CD4-positive, alpha-beta T cell treated with Interleukin-21 for 1 hour (primary cell): ENCODE measurements at regions not wholly inside any gene's neighbourhood (a gene's known extent, or its start where the extent isn't known, plus 50 kb on each side); places are given as distances from the start of the nearest gene placed in this dataset.
"Not testable (repeated sequence)": the region's sequence is repeated elsewhere in the genome, so short reads cannot be mapped to it uniquely, and the experiment has no call there.

ENCODE experiments used
- DNase-seq: peaks from one replicate; pipeline ENCODE4 v3.0.0-alpha.2; 2020

- no peak for DNase-seq
Observed at GRCh38 chr3:174462916-174463315, 396.2 kb upstream of the NAALADL2 start.

- no peak for DNase-seq
Observed at GRCh38 chr3:174465177-174465576, 394.0 kb upstream of the NAALADL2 start.

GRCh38 chr3:174466471-174467054 lies 392.6 kb upstream of the NAALADL2 start:
- no peak for DNase-seq

- no peak for DNase-seq
Observed at GRCh38 chr3:174477491-174477890, 381.6 kb upstream of the NAALADL2 start.

- no peak for DNase-seq
Observed at GRCh38 chr3:174480767-174481166, 378.4 kb upstream of the NAALADL2 start.

GRCh38 chr3:174482541-174482940 lies 376.6 kb upstream of the NAALADL2 start:
- no peak for DNase-seq

- no peak for DNase-seq
Observed at GRCh38 chr3:174483254-174483653, 375.9 kb upstream of the NAALADL2 start.

GRCh38 chr3:174483856-174484255 lies 375.3 kb upstream of the NAALADL2 start:
- not testable (repeated sequence) for DNase-seq

- no peak for DNase-seq
Observed at GRCh38 chr3:174488527-174488926, 370.6 kb upstream of the NAALADL2 start.

- no peak for DNase-seq
Observed at GRCh38 chr3:174495311-174495710, 363.8 kb upstream of the NAALADL2 start.

GRCh38 chr3:174495928-174496327 lies 363.2 kb upstream of the NAALADL2 start:
- no peak for DNase-seq

- no peak for DNase-seq
Observed at GRCh38 chr3:174498638-174499037, 360.5 kb upstream of the NAALADL2 start.

- no peak for DNase-seq
Observed at GRCh38 chr3:174505266-174505665, 353.9 kb upstream of the NAALADL2 start.

- DNase-seq, result no peak
Observed at GRCh38 chr3:174524203-174524602, 334.9 kb upstream of the NAALADL2 start.

GRCh38 chr3:174529298-174529697 lies 329.8 kb upstream of the NAALADL2 start:
- DNase-seq, result no peak

GRCh38 chr3:174531262-174531982 lies 327.7 kb upstream of the NAALADL2 start:
- no peak for DNase-seq

- DNase-seq, result no peak
Observed at GRCh38 chr3:174532216-174532615, 326.9 kb upstream of the NAALADL2 start.

- DNase-seq, result no peak
Observed at GRCh38 chr3:174532776-174533175, 326.4 kb upstream of the NAALADL2 start.

- DNase-seq, result no peak
Observed at GRCh38 chr3:174533286-174533685, 325.8 kb upstream of the NAALADL2 start.

GRCh38 chr3:174536319-174536718 lies 322.8 kb upstream of the NAALADL2 start:
- no peak for DNase-seq

GRCh38 chr3:174538151-174538550 lies 321.0 kb upstream of the NAALADL2 start:
- no peak for DNase-seq

- no peak for DNase-seq
Observed at GRCh38 chr3:174540116-174540908, 318.8 kb upstream of the NAALADL2 start.

- no peak for DNase-seq
Observed at GRCh38 chr3:174541708-174542315, 317.3 kb upstream of the NAALADL2 start.
